ENCODE measurements at regions not wholly inside any gene's neighbourhood (a gene's known extent, or its start where the extent isn't known, plus 50 kb on each side); places are given as distances from the start of the nearest gene placed in this dataset.
A peak's percentile ranks its signal among the peaks of the same experiment; 100 is the strongest.

GRCh38 chr2:17441055-17441771 lies 77.0 kb downstream of the RAD51AP2 start:
- no peak overlapping the region; the same call in 1 of the 2 replicates for H3K4ac ChIP-seq (ENCODE audit: low read depth, low read length)
- no peak overlapping the region for H2AK5ac ChIP-seq (ENCODE audit: insufficient read length, low read length)
- no peak overlapping the region for H3K9ac ChIP-seq (ENCODE audit: extremely low read depth, insufficient read length, low read length)
- Mint-ChIP-seq H3K36me3 (ENCODE audit: insufficient read depth in 1 of 3, low read depth in 3 of 3) (peaks cover 0 to 5% (median 1%) of the 10 kb centered on the region in 3 experiments; a peak in 2 of 7 replicates), H3K4me3 (no peak overlapping the region), H3K4me1 (peaks cover 27 to 28% of the 10 kb centered on the region in 2 experiments), H3K27ac (peak overlapping the region; percentile 5 to 95 (median 89)), H3K9me3 (no peaks in the 10 kb centered on the region; a peak in 2 of 5 replicates), H3K27me3 (ENCODE audit: low read depth) (no peaks in the 10 kb centered on the region)
- peak overlapping the region; percentile 78 for H2AFZ ChIP-seq (ENCODE audit: low read length)
- H3K4me1 ChIP-seq (ENCODE audit: insufficient read depth, low read length) = no peaks in the 10 kb centered on the region; the same call in 1 of the 2 replicates
- H3K4me2 ChIP-seq (ENCODE audit: insufficient read depth, insufficient read length, low read length) = no peak overlapping the region
- H3K79me2 ChIP-seq (ENCODE audit: insufficient read depth, low read length) = no peaks in the 10 kb centered on the region
- H3T11ph ChIP-seq (ENCODE audit: low read length) = no peak overlapping the region
- H3K23ac ChIP-seq (ENCODE audit: insufficient read length, low read depth, low read length) = no peak overlapping the region
- H2BK20ac ChIP-seq (ENCODE audit: low read depth, low read length, poor library complexity, severe bottlenecking) = no peak overlapping the region
- H3K27me3 ChIP-seq (ENCODE audit: insufficient read depth, low read length) = no peaks in the 10 kb centered on the region
- no peak overlapping the region for H3K56ac ChIP-seq (ENCODE audit: insufficient read length, low read depth, low read length)
- no peaks in the 10 kb centered on the region for H3K79me1 ChIP-seq (ENCODE audit: insufficient read depth, low read depth, low read length, poor library complexity, severe bottlenecking)
- no peak overlapping the region for H4K5ac ChIP-seq (ENCODE audit: insufficient read length, low read depth, low read length)
- no peak overlapping the region for H2BK15ac ChIP-seq (ENCODE audit: low read depth, low read length)
- no peak overlapping the region for H2BK5ac ChIP-seq (ENCODE audit: insufficient read length, low read length)
- H3K9me3 ChIP-seq (ENCODE audit: control insufficient read depth, low read depth, low read length) = no peaks in the 10 kb centered on the region
- H3K27ac ChIP-seq (ENCODE audit: insufficient read length, low read depth, low read length) = no peak overlapping the region
- no CpG with 5 or more reads among the region's 4 CpGs for WGBS (ENCODE audit: extremely low coverage, insufficient read length, low lambda C conversion rate)
- no peak overlapping the region for H4K91ac ChIP-seq (ENCODE audit: insufficient read length, low read depth, low read length)
- H4K20me1 ChIP-seq (ENCODE audit: control insufficient read depth, insufficient read depth, insufficient read length) = no peaks in the 10 kb centered on the region
- H2BK12ac ChIP-seq (ENCODE audit: insufficient read length, low read depth, low read length) = no peak overlapping the region
- no peak for TF ChIP-seq CTCF (conservative IDR thresholded peaks at IDR 0.05)
- H2BK120ac ChIP-seq (ENCODE audit: low read depth, low read length, poor library complexity, severe bottlenecking) = no peak overlapping the region
- 0 out of 2 replicates have a peak overlapping the region, but pooled peaks have one; percentile 75 for H3K14ac ChIP-seq (ENCODE audit: insufficient read depth, low read length)
- H4K8ac ChIP-seq (replicated peaks; ENCODE audit: insufficient read length, low read depth, low read length) = no peak overlapping the region
- H3K23me2 ChIP-seq (ENCODE audit: insufficient read length, low read depth, low read length, poor library complexity, severe bottlenecking) = no peaks in the 10 kb centered on the region
- DNase-seq = peak; percentile 35
- no peak overlapping the region for H3K18ac ChIP-seq (ENCODE audit: insufficient read length, low read depth, low read length)

Data from H9 (cell line).